GM12872 (cell line): ENCODE measurements at regions not wholly inside any gene's neighbourhood (a gene's known extent, or its start where the extent isn't known, plus 50 kb on each side); places are given as distances from the start of the nearest gene placed in this dataset.

Experiments used
- CTCF ChIP-seq: IDR thresholded peaks from 3 replicates; pipeline ENCODE4 v1.5.1; 2011; ENCODE audit warnings: low read depth, mild to moderate bottlenecking, low read length, moderate library complexity; ENCODE audit not compliant: insufficient read depth

GRCh38 chrX:65902011-65902410 is 137.9 kb downstream of the VSIG4 start:
- TF ChIP-seq CTCF = no peak

- TF ChIP-seq CTCF = no peak
Measured at GRCh38 chrX:65900850-65901844, 138.7 kb downstream of the VSIG4 start.

GRCh38 chrX:65894133-65894532 is 145.7 kb downstream of the VSIG4 start:
- TF ChIP-seq CTCF = no peak

GRCh38 chrX:65883556-65883955 is 156.3 kb downstream of the VSIG4 start:
- no peak for TF ChIP-seq CTCF

GRCh38 chrX:65879977-65880799 is 159.7 kb downstream of the VSIG4 start:
- TF ChIP-seq CTCF = no peak

GRCh38 chrX:65878456-65878855 is 161.4 kb downstream of the VSIG4 start:
- no peak for TF ChIP-seq CTCF

- TF ChIP-seq CTCF = no peak
Measured at GRCh38 chrX:65877953-65878352, 161.9 kb downstream of the VSIG4 start.
